H9 (cell line): ENCODE measurements at regions not wholly inside any gene's neighbourhood (a gene's known extent, or its start where the extent isn't known, plus 50 kb on each side); places are given as distances from the start of the nearest gene placed in this dataset.

Source experiments
- DNase-seq: peaks from one replicate; pipeline ENCODE4 v3.0.0-alpha.2; 2017
- H2AFZ ChIP-seq: one replicate; pipeline ENCODE4 v1.6.1; 2013; ENCODE audit warnings: mild to moderate bottlenecking, low read length, control low read depth, moderate library complexity
- H2AK5ac ChIP-seq: 2 replicates; pipeline ENCODE4 v1.6.1; 2013; ENCODE audit warnings: low read length, control low read depth, mixed read lengths; ENCODE audit not compliant: insufficient read length
- H2BK120ac ChIP-seq: one replicate; pipeline ENCODE4 v1.6.1; 2013; ENCODE audit warnings: low read depth, mild to moderate bottlenecking, low read length, control low read depth, inconsistent platforms; ENCODE audit not compliant: poor library complexity, severe bottlenecking
- H2BK12ac ChIP-seq: 2 replicates; pipeline ENCODE4 v1.6.1; 2013; ENCODE audit warnings: low read length, control low read depth, mixed read lengths, low read depth; ENCODE audit not compliant: insufficient read length
- H2BK15ac ChIP-seq: 2 replicates; pipeline ENCODE4 v1.6.1; 2013; ENCODE audit warnings: low read depth, low read length, control low read depth
- H2BK20ac ChIP-seq: one replicate; pipeline ENCODE4 v1.6.1; 2013; ENCODE audit warnings: low read depth, mild to moderate bottlenecking, low read length, control low read depth, inconsistent platforms; ENCODE audit not compliant: poor library complexity, severe bottlenecking
- H2BK5ac ChIP-seq: 2 replicates; pipeline ENCODE4 v1.6.1; 2013; ENCODE audit warnings: low read length, control low read depth, mixed read lengths; ENCODE audit not compliant: insufficient read length
- H3K14ac ChIP-seq: 2 replicates; pipeline ENCODE4 v1.6.1; 2013; ENCODE audit warnings: low read length, control low read depth; ENCODE audit not compliant: insufficient read depth
- H3K18ac ChIP-seq: 2 replicates; pipeline ENCODE4 v1.6.1; 2013; ENCODE audit warnings: low read depth, mild to moderate bottlenecking, mixed read lengths, low read length, control low read depth; ENCODE audit not compliant: insufficient read length
- H3K23ac ChIP-seq: 2 replicates; pipeline ENCODE4 v1.6.1; 2013; ENCODE audit warnings: low read length, control low read depth, mixed read lengths, low read depth; ENCODE audit not compliant: insufficient read length
- H3K23me2 ChIP-seq: 2 replicates; pipeline ENCODE4 v1.6.1; 2013; ENCODE audit warnings: low read depth, mild to moderate bottlenecking, mixed read lengths, low read length, control low read depth; ENCODE audit not compliant: insufficient read length, poor library complexity, severe bottlenecking
- H3K27ac ChIP-seq: 2 replicates; pipeline ENCODE4 v1.5.1; 2013; ENCODE audit warnings: low read length, control low read depth, mixed read lengths, low read depth; ENCODE audit not compliant: insufficient read length
- H3K27me3 ChIP-seq: 2 replicates; pipeline ENCODE4 v1.6.1; 2013; ENCODE audit warnings: low read length, control low read depth, inconsistent platforms; ENCODE audit not compliant: insufficient read depth
- H3K4ac ChIP-seq: 2 replicates; pipeline ENCODE4 v1.6.1; 2013; ENCODE audit warnings: low read depth, mild to moderate bottlenecking, control low read depth, inconsistent platforms, low read length, moderate library complexity
- H3K4me1 ChIP-seq: 2 replicates; pipeline ENCODE4 v1.6.1; 2013; ENCODE audit warnings: low read length, control low read depth, inconsistent platforms; ENCODE audit not compliant: insufficient read depth
- H3K4me2 ChIP-seq: 2 replicates; pipeline ENCODE4 v1.6.1; 2013; ENCODE audit warnings: low read length, control low read depth, mixed read lengths; ENCODE audit not compliant: insufficient read length, insufficient read depth
- H3K56ac ChIP-seq: 2 replicates; pipeline ENCODE4 v1.6.1; 2013; ENCODE audit warnings: low read depth, mild to moderate bottlenecking, mixed read lengths, low read length, control low read depth; ENCODE audit not compliant: insufficient read length
- H3K79me1 ChIP-seq: 2 replicates; pipeline ENCODE4 v1.6.1; 2013; ENCODE audit warnings: low read depth, mild to moderate bottlenecking, moderate library complexity, low read length, control low read depth, inconsistent platforms; ENCODE audit not compliant: insufficient read depth, poor library complexity, severe bottlenecking
- H3K79me2 ChIP-seq: 2 replicates; pipeline ENCODE4 v1.6.1; 2013; ENCODE audit warnings: low read length, control low read depth, inconsistent platforms; ENCODE audit not compliant: insufficient read depth
- H3K9ac ChIP-seq: 2 replicates; pipeline ENCODE4 v1.6.1; 2013; ENCODE audit warnings: low read length, control low read depth, mixed read lengths; ENCODE audit not compliant: insufficient read length; ENCODE audit errors: extremely low read depth
- H3K9me3 ChIP-seq: one replicate; pipeline ENCODE4 v1.6.1; 2013; ENCODE audit warnings: low read depth, low read length, inconsistent platforms; ENCODE audit not compliant: control insufficient read depth
- H3T11ph ChIP-seq: one replicate; pipeline ENCODE4 v1.6.1; 2013; ENCODE audit warnings: mild to moderate bottlenecking, low read length, control low read depth, inconsistent platforms
- H4K20me1 ChIP-seq: one replicate; pipeline ENCODE4 v1.6.1; 2013; ENCODE audit not compliant: control insufficient read depth, insufficient read length, insufficient read depth
- H4K5ac ChIP-seq: 2 replicates; pipeline ENCODE4 v1.6.1; 2013; ENCODE audit warnings: low read depth, mild to moderate bottlenecking, mixed read lengths, low read length, control low read depth; ENCODE audit not compliant: insufficient read length
- H4K8ac ChIP-seq: replicated peaks from 2 replicates; pipeline ENCODE4 v1.6.1; 2013; ENCODE audit warnings: low read length, control low read depth, mixed read lengths, low read depth; ENCODE audit not compliant: insufficient read length
- H4K91ac ChIP-seq: 2 replicates; pipeline ENCODE4 v1.6.1; 2013; ENCODE audit warnings: low read depth, mild to moderate bottlenecking, moderate library complexity, mixed read lengths, low read length, control low read depth; ENCODE audit not compliant: insufficient read length
- H3K27ac Mint-ChIP-seq, 3 experiments: 2 replicates in 2 of 3; 3 replicates in 1 of 3; pipeline ENCODE4 v1.8.0; 2020 to 2021; ENCODE audit warnings: mixed read lengths in 3 of 3, mild to moderate bottlenecking in 1 of 3, moderate library complexity in 1 of 3
- H3K27me3 Mint-ChIP-seq: 2 replicates; pipeline ENCODE4 v1.8.0; 2021; ENCODE audit warnings: low read depth, mild to moderate bottlenecking, moderate library complexity, mixed read lengths
- H3K36me3 Mint-ChIP-seq, 3 experiments: 2 replicates in 2 of 3; 3 replicates in 1 of 3; pipeline ENCODE4 v1.8.0; 2020 to 2021; ENCODE audit warnings: low read depth in 3 of 3, mixed read lengths in 3 of 3; ENCODE audit not compliant: insufficient read depth in 1 of 3
- H3K4me1 Mint-ChIP-seq, 2 experiments: 2 replicates each; pipeline ENCODE4 v1.8.0; 2020; ENCODE audit warnings: mixed read lengths in 2 of 2
- H3K4me3 Mint-ChIP-seq, 2 experiments: 2 replicates in 1 of 2; 3 replicates in 1 of 2; pipeline ENCODE4 v1.8.0; 2020 to 2021; ENCODE audit warnings: mild to moderate bottlenecking in 2 of 2, mixed read lengths in 2 of 2, moderate library complexity in 1 of 2
- H3K9me3 Mint-ChIP-seq, 2 experiments: 2 replicates in 1 of 2; 3 replicates in 1 of 2; pipeline ENCODE4 v1.8.0; 2020; ENCODE audit warnings: mild to moderate bottlenecking in 2 of 2, mixed read lengths in 2 of 2, moderate library complexity in 1 of 2
- CTCF ChIP-seq: fragments of 200-600 bp; sonication (generic); conservative IDR thresholded peaks from 3 replicates; pipeline ENCODE4 v1.8.0; 2021; ENCODE audit warnings: antibody characterized with exemption, mild to moderate bottlenecking
- WGBS: extraction: QIAGEN DNeasy Blood & Tissue Kit; methylation state at CpG from one replicate; pipeline ENCODE4 v1.1.7; 2013; ENCODE audit warnings: missing lambda C conversion rate, low lambda C conversion rate, mixed read lengths; ENCODE audit not compliant: insufficient read length; ENCODE audit errors: extremely low coverage; 5-methylcytosine and 5-hydroxymethylcytosine counted together

- H3K23me2 ChIP-seq, result no peaks in the 10 kb centered on the region
- no peaks in the 10 kb centered on the region for H3K79me2 ChIP-seq
- peaks cover 4% of the 10 kb centered on the region; the same call in 1 of the 2 replicates for H3K4me1 ChIP-seq
- no peak overlapping the region for H3K9ac ChIP-seq
- Mint-ChIP-seq H3K36me3 (peaks cover 2 to 9% (median 4%) of the 10 kb centered on the region in 3 experiments; a peak in 4 of 7 replicates), H3K27me3 (no peaks in the 10 kb centered on the region), H3K4me3 (no peak overlapping the region), H3K27ac (no peak overlapping the region), H3K4me1 (peaks cover 10 to 13% of the 10 kb centered on the region in 2 experiments), H3K9me3 (peaks cover 3 to 11% of the 10 kb centered on the region in 2 experiments; a peak in 4 of 5 replicates)
- no peak overlapping the region for H4K5ac ChIP-seq
- no peak overlapping the region for H3K23ac ChIP-seq
- H3K4me2 ChIP-seq, result no peak overlapping the region
- no peak overlapping the region for H3T11ph ChIP-seq
- H4K20me1 ChIP-seq, result no peaks in the 10 kb centered on the region
- DNase-seq, result no peak
- no peak overlapping the region for H3K56ac ChIP-seq
- no peak overlapping the region for H2BK12ac ChIP-seq
- no peaks in the 10 kb centered on the region for H3K9me3 ChIP-seq
- no peak overlapping the region for H4K8ac ChIP-seq
- H2AFZ ChIP-seq, result no peak overlapping the region
- no peak overlapping the region for H2BK120ac ChIP-seq
- no peak overlapping the region for H4K91ac ChIP-seq
- no peak overlapping the region for H3K27ac ChIP-seq
- no peak overlapping the region for H2BK20ac ChIP-seq
- H2BK5ac ChIP-seq, result no peak overlapping the region
- no peak for TF ChIP-seq CTCF
- H3K14ac ChIP-seq, result no peak overlapping the region
- no peak overlapping the region for H3K4ac ChIP-seq
- no peak overlapping the region for H3K18ac ChIP-seq
- no CpG with 5 or more reads among the region's 2 CpGs for WGBS
- no peaks in the 10 kb centered on the region for H3K79me1 ChIP-seq
- no peak overlapping the region for H2BK15ac ChIP-seq
- H2AK5ac ChIP-seq, result no peak overlapping the region
- no peaks in the 10 kb centered on the region for H3K27me3 ChIP-seq
These were observed 244.3 kb upstream of the NWD2 start for GRCh38 chr4:37000281-37000680.
